ENCODE measurements at regions not wholly inside any gene's neighbourhood (a gene's known extent, or its start where the extent isn't known, plus 50 kb on each side); places are given as distances from the start of the nearest gene placed in this dataset.

DNA sequence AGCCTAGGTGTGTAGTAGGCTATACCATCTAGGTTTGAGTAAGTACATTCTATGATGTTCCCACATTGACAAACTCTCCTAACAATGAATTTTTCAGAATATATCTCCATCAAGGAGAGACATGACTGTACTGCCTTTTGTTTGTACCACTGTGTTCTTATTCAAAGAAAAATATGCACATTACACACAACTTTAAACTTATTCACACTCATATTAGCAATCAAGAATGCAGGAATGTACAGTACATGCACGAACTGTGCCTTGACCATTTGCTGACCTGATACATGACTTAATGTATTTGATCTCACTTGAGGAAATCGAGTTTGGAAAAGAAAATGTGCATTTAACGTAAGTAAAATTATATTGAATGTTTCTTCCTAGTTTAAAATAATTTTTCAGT lies 525.1 kb upstream of the AGA start:
- TF ChIP-seq CTCF (IDR thresholded peaks at IDR 0.05 in 8 of 11, conservative IDR thresholded peaks at IDR 0.05 in 3 of 11) (no peak), POLR2AphosphoS5 (IDR thresholded peaks at IDR 0.05) (no peak)
